ENCODE measurements at regions not wholly inside any gene's neighbourhood (a gene's known extent, or its start where the extent isn't known, plus 50 kb on each side); places are given as distances from the start of the nearest gene placed in this dataset.

- TF ChIP-seq CTCF (IDR thresholded peaks at IDR 0.05 in 4 of 5, conservative IDR thresholded peaks at IDR 0.05 in 1 of 5) (no peak), POLR2A (IDR thresholded peaks at IDR 0.05) (no peak)
Measured at GRCh38 chr11:13064593-13064992, 55.5 kb downstream of the RASSF10 start.
